ENCODE measurements at regions not wholly inside any gene's neighbourhood (a gene's known extent, or its start where the extent isn't known, plus 50 kb on each side); places are given as distances from the start of the nearest gene placed in this dataset.

DNA sequence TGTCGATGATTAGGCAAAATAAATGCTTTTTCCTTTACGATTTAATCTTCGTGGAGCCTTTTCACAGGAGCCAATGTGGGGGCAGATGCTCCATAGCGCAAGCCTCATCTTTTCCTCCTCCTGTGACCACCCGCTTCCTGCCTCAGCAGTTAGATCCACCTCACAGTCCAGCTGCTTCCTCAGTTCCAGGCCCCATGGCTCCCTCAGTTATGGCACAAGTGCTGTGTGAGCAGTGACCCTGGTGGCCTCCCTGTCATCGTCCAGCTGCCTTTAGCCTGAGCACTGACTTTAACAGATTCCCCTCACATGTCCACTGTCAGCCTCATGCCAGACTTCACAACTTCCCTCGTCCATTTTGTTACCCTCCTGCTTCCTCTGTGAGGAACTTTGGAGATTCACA lies 424.6 kb upstream of the GBE1 start:
- Histone ChIP-seq H3K4me3 (ENCODE audit: control insufficient read depth in 1 of 7, extremely low read depth in 1 of 7, insufficient read depth in 4 of 7, low read depth in 2 of 7, low read length in 6 of 7) (no peak overlapping the region), H3K4me1 (ENCODE audit: control extremely low read depth in 1 of 4, control insufficient read depth in 4 of 4, insufficient read depth in 4 of 4, low read length in 3 of 4) (no peaks in the 10 kb centered on the region), H3K9me3 (ENCODE audit: control extremely low read depth in 1 of 5, control insufficient read depth in 4 of 5, insufficient read depth in 2 of 5, low read depth in 1 of 5, low read length in 4 of 5) (peaks cover 0 to 3% (median 0%) of the 10 kb centered on the region in 5 experiments), H3K36me3 (ENCODE audit: control insufficient read depth in 4 of 4, insufficient read depth in 4 of 4, low read length in 3 of 4) (no peaks in the 10 kb centered on the region), H3K27me3 (replicated peaks in 2 of 5; ENCODE audit: control insufficient read depth in 4 of 5, insufficient read depth in 5 of 5, low read length in 4 of 5) (no peaks in the 10 kb centered on the region), H3K27ac (ENCODE audit: insufficient read depth in 1 of 2, low read depth in 1 of 2, low read length in 2 of 2, poor library complexity in 1 of 2, severe bottlenecking in 2 of 2) (no peak overlapping the region)
- POLR2A ChIA-PET = no interaction called here
- CTCF ChIA-PET = no interaction called here
- 96% methylated on average over 6 of the region's 7 CpGs for WGBS (ENCODE audit: insufficient coverage)
- no peak for DNase-seq

DNA sequence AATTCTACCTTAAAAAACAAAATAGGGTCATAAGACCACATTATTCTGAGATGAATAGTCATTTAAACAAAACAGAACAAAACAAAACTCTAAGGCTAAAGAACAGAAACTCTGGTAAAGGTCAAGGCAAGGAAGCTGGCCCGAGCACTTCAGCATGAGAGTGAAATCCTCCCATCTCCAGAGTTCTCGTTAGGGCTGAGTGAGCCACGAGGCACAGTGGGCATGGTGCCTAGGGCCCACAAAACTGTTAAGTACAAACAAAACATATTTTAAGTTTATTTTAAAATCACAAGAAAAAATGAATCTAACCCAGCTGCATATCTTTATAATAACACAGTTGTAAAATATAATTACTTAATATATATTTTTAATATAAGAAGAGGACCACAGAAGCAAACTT lies 417.8 kb upstream of the GBE1 start:
- no peak for DNase-seq
- no peaks in the 10 kb centered on the region for H3K27me3 ChIP-seq (replicated peaks in 2 of 5; ENCODE audit: control insufficient read depth in 4 of 5, insufficient read depth in 5 of 5, low read length in 4 of 5)
- no peaks in the 10 kb centered on the region for H3K9me3 ChIP-seq (ENCODE audit: control extremely low read depth in 1 of 5, control insufficient read depth in 4 of 5, insufficient read depth in 2 of 5, low read depth in 1 of 5, low read length in 4 of 5)
- WGBS (ENCODE audit: insufficient coverage) = 93% methylated on average over 3 of the region's 3 CpGs
- no peak overlapping the region for H3K4me3 ChIP-seq (ENCODE audit: control insufficient read depth in 1 of 7, extremely low read depth in 1 of 7, insufficient read depth in 4 of 7, low read depth in 2 of 7, low read length in 6 of 7)
- no peak overlapping the region for H3K27ac ChIP-seq (ENCODE audit: insufficient read depth in 1 of 2, low read depth in 1 of 2, low read length in 2 of 2, poor library complexity in 1 of 2, severe bottlenecking in 2 of 2)
- POLR2A ChIA-PET = no interaction called here
- CTCF ChIA-PET = no interaction called here
- H3K4me1 ChIP-seq (ENCODE audit: control extremely low read depth in 1 of 4, control insufficient read depth in 4 of 4, insufficient read depth in 4 of 4, low read length in 3 of 4) = no peaks in the 10 kb centered on the region
- no peaks in the 10 kb centered on the region for H3K36me3 ChIP-seq (ENCODE audit: control insufficient read depth in 4 of 4, insufficient read depth in 4 of 4, low read length in 3 of 4)

DNA sequence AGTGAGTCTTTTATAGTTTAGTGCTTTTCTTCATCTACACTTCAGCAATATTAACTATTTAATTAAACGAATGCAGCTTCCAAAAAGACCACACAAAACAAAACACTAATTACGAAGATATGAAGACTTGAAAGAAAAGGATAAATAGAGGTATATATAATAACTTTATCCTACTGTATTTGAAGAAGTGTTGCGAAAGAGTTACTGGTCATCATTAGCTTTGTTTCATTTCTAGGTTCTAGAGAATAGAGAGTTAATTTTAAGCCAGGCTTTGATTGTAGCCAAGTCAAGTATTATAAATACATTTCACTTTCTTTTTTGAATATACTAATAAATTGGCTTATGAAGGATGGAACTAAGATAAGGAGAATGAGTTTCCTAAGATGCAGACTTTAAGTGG lies 416.8 kb upstream of the GBE1 start:
- WGBS (ENCODE audit: insufficient coverage) = no CpG with 5 or more reads among the region's 3 CpGs
- Histone ChIP-seq H3K9me3 (ENCODE audit: control extremely low read depth in 1 of 5, control insufficient read depth in 4 of 5, insufficient read depth in 2 of 5, low read depth in 1 of 5, low read length in 4 of 5) (no peaks in the 10 kb centered on the region), H3K36me3 (ENCODE audit: control insufficient read depth in 4 of 4, insufficient read depth in 4 of 4, low read length in 3 of 4) (no peaks in the 10 kb centered on the region), H3K4me3 (ENCODE audit: control insufficient read depth in 1 of 7, extremely low read depth in 1 of 7, insufficient read depth in 4 of 7, low read depth in 2 of 7, low read length in 6 of 7) (no peak overlapping the region), H3K4me1 (ENCODE audit: control extremely low read depth in 1 of 4, control insufficient read depth in 4 of 4, insufficient read depth in 4 of 4, low read length in 3 of 4) (no peaks in the 10 kb centered on the region), H3K27ac (ENCODE audit: insufficient read depth in 1 of 2, low read depth in 1 of 2, low read length in 2 of 2, poor library complexity in 1 of 2, severe bottlenecking in 2 of 2) (no peak overlapping the region), H3K27me3 (replicated peaks in 2 of 5; ENCODE audit: control insufficient read depth in 4 of 5, insufficient read depth in 5 of 5, low read length in 4 of 5) (no peaks in the 10 kb centered on the region)
- DNase-seq = no peak
- CTCF ChIA-PET = no interaction called here
- POLR2A ChIA-PET = no interaction called here

DNA sequence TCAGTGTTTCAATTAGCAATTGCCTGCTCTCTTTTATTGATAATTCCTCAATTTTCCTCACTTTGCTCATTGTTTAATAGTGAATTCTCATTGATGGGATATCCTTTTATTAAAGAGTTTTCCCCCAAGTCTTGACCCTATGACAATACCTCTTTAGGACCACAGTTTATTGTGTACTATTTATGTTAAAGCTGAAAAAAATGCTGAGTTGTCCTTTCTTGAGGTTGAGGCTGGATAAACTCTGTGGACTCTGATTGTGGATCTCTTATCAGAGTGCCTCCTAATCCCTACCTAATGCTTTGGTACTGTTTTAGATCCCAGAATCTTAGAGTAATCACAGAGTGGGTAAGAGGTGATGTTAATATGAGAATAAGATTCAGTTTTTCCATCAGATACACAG lies 416.3 kb upstream of the GBE1 start:
- ChIA-PET CTCF (interaction anchor here (1.0 kb wide), 1 partner anchor 280 kb away, joined by 3 read pairs; no protein-coding TSS in a partner anchor), POLR2A (no interaction called here)
- H3K36me3 ChIP-seq (ENCODE audit: control insufficient read depth in 4 of 4, insufficient read depth in 4 of 4, low read length in 3 of 4) = no peaks in the 10 kb centered on the region

DNA sequence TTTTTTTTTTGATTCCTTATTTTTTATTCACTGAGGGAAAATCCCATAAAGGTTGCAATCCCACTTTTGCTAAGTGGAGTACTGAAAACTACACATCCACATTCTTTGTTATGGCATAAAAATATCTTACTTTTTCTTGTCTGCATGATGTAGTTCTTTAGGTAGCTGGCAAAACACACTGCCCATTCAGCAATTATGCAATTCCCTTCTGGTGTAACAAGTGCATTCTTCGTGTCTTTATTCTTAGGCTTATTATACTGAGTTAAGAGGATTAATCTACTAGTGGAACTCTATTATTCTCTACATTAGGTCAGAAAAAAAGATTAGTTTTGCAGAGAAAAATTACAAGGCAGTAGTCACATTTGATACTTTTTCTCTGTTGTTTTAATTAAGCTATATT lies 403.8 kb upstream of the GBE1 start:
- no peak for DNase-seq
- ChIA-PET POLR2A (no interaction called here), CTCF (no interaction called here)
- no CpG with 5 or more reads among the region's 1 CpG for WGBS (ENCODE audit: insufficient coverage)
- Histone ChIP-seq H3K27ac (ENCODE audit: insufficient read depth in 1 of 2, low read depth in 1 of 2, low read length in 2 of 2, poor library complexity in 1 of 2, severe bottlenecking in 2 of 2) (no peak overlapping the region), H3K4me3 (ENCODE audit: control insufficient read depth in 1 of 7, extremely low read depth in 1 of 7, insufficient read depth in 4 of 7, low read depth in 2 of 7, low read length in 6 of 7) (no peak overlapping the region), H3K36me3 (ENCODE audit: control insufficient read depth in 4 of 4, insufficient read depth in 4 of 4, low read length in 3 of 4) (no peaks in the 10 kb centered on the region), H3K27me3 (replicated peaks in 2 of 5; ENCODE audit: control insufficient read depth in 4 of 5, insufficient read depth in 5 of 5, low read length in 4 of 5) (no peaks in the 10 kb centered on the region), H3K9me3 (ENCODE audit: control extremely low read depth in 1 of 5, control insufficient read depth in 4 of 5, insufficient read depth in 2 of 5, low read depth in 1 of 5, low read length in 4 of 5) (no peaks in the 10 kb centered on the region), H3K4me1 (ENCODE audit: control extremely low read depth in 1 of 4, control insufficient read depth in 4 of 4, insufficient read depth in 4 of 4, low read length in 3 of 4) (no peaks in the 10 kb centered on the region)

More for the DNA sequence above, 416.3 kb upstream of the GBE1 start:
- no peak overlapping the region for H3K4me3 ChIP-seq (ENCODE audit: control insufficient read depth in 1 of 7, extremely low read depth in 1 of 7, insufficient read depth in 4 of 7, low read depth in 2 of 7, low read length in 6 of 7)
- DNase-seq = no peak
- no peak overlapping the region for H3K27ac ChIP-seq (ENCODE audit: insufficient read depth in 1 of 2, low read depth in 1 of 2, low read length in 2 of 2, poor library complexity in 1 of 2, severe bottlenecking in 2 of 2)
- H3K4me1 ChIP-seq (ENCODE audit: control extremely low read depth in 1 of 4, control insufficient read depth in 4 of 4, insufficient read depth in 4 of 4, low read length in 3 of 4) = no peaks in the 10 kb centered on the region
- H3K9me3 ChIP-seq (ENCODE audit: control extremely low read depth in 1 of 5, control insufficient read depth in 4 of 5, insufficient read depth in 2 of 5, low read depth in 1 of 5, low read length in 4 of 5) = no peaks in the 10 kb centered on the region
- H3K27me3 ChIP-seq (replicated peaks in 2 of 5; ENCODE audit: control insufficient read depth in 4 of 5, insufficient read depth in 5 of 5, low read length in 4 of 5) = no peaks in the 10 kb centered on the region

DNA sequence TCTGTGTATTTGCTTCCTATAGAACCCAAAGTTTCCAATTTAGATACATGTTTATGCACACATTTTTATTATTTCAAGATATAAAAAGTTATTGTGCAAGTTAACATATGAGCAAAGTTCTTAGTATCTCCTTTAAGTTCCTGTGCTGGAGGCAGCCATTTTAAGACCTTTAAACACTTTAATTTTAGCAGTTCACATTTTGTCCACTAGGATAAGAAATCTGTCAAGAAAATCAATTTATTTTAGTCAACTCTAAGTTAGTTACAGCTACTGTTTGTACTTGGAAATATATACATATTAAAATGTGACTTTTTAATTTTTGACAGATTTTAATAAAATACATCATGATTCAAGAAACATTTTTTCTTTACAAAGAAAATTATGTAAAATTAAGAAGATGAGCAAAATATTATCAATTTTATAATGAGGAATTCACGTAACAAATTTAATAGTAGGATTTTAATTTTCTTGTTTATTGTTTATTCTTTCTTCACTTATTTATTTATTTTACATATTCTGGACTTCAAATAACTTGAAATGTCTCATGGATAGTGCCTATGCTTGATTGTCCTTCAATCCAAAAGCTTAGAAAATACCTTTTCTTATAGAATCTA lies 402.6 kb upstream of the GBE1 start:
- no CpG with 5 or more reads among the region's 1 CpG for WGBS (ENCODE audit: insufficient coverage)
- no peaks in the 10 kb centered on the region for H3K27me3 ChIP-seq (replicated peaks in 2 of 5; ENCODE audit: control insufficient read depth in 4 of 5, insufficient read depth in 5 of 5, low read length in 4 of 5)
- DNase-seq = peak; percentile 15 to 59 (median 50)
- ChIA-PET CTCF (no interaction called here), POLR2A (no interaction called here)
- no peaks in the 10 kb centered on the region for H3K36me3 ChIP-seq (ENCODE audit: control insufficient read depth in 4 of 4, insufficient read depth in 4 of 4, low read length in 3 of 4)
- no peak overlapping the region for H3K27ac ChIP-seq (ENCODE audit: insufficient read depth in 1 of 2, low read depth in 1 of 2, low read length in 2 of 2, poor library complexity in 1 of 2, severe bottlenecking in 2 of 2)
- H3K9me3 ChIP-seq (ENCODE audit: control extremely low read depth in 1 of 5, control insufficient read depth in 4 of 5, insufficient read depth in 2 of 5, low read depth in 1 of 5, low read length in 4 of 5) = no peaks in the 10 kb centered on the region
- H3K4me1 ChIP-seq (ENCODE audit: control extremely low read depth in 1 of 4, control insufficient read depth in 4 of 4, insufficient read depth in 4 of 4, low read length in 3 of 4) = no peaks in the 10 kb centered on the region
- no peak overlapping the region for H3K4me3 ChIP-seq (ENCODE audit: control insufficient read depth in 1 of 7, extremely low read depth in 1 of 7, insufficient read depth in 4 of 7, low read depth in 2 of 7, low read length in 6 of 7)

DNA sequence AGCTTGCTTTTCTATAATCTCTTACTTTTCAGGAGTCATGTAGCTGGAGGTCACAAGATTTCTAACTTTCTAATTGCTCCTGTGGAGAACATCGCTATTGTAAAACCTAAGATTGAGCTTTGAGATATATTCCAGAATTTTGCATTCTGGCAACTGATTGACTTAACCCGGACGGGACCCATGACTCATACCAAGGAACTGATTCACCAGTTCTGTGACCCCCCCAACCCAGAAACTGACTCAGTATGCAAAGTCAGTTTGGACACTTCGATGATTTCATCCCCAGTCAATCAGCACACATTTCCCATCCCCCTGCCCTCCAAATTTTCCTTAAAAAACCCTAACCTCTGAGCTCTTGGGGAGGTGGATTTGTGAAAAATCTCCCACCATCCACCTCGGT lies 396.5 kb upstream of the GBE1 start:
- no peaks in the 10 kb centered on the region for H3K36me3 ChIP-seq (ENCODE audit: control insufficient read depth in 4 of 4, insufficient read depth in 4 of 4, low read length in 3 of 4)
- H3K4me3 ChIP-seq (ENCODE audit: control insufficient read depth in 1 of 7, extremely low read depth in 1 of 7, insufficient read depth in 4 of 7, low read depth in 2 of 7, low read length in 6 of 7) = no peak overlapping the region
- H3K4me1 ChIP-seq (ENCODE audit: control extremely low read depth in 1 of 4, control insufficient read depth in 4 of 4, insufficient read depth in 4 of 4, low read length in 3 of 4) = no peaks in the 10 kb centered on the region
- POLR2A ChIA-PET = no interaction called here
- H3K27ac ChIP-seq (ENCODE audit: insufficient read depth in 1 of 2, low read depth in 1 of 2, low read length in 2 of 2, poor library complexity in 1 of 2, severe bottlenecking in 2 of 2) = no peak overlapping the region
- no peak for DNase-seq
- CTCF ChIA-PET = no interaction called here
- no peaks in the 10 kb centered on the region for H3K9me3 ChIP-seq (ENCODE audit: control extremely low read depth in 1 of 5, control insufficient read depth in 4 of 5, insufficient read depth in 2 of 5, low read depth in 1 of 5, low read length in 4 of 5)
- 97% methylated on average over 4 of the region's 5 CpGs for WGBS (ENCODE audit: insufficient coverage)
- H3K27me3 ChIP-seq (replicated peaks in 2 of 5; ENCODE audit: control insufficient read depth in 4 of 5, insufficient read depth in 5 of 5, low read length in 4 of 5) = no peaks in the 10 kb centered on the region

All from common myeloid progenitor, CD34-positive (primary cell).